ENCODE measurements at regions not wholly inside any gene's neighbourhood (a gene's known extent, or its start where the extent isn't known, plus 50 kb on each side); places are given as distances from the start of the nearest gene placed in this dataset.

DNA sequence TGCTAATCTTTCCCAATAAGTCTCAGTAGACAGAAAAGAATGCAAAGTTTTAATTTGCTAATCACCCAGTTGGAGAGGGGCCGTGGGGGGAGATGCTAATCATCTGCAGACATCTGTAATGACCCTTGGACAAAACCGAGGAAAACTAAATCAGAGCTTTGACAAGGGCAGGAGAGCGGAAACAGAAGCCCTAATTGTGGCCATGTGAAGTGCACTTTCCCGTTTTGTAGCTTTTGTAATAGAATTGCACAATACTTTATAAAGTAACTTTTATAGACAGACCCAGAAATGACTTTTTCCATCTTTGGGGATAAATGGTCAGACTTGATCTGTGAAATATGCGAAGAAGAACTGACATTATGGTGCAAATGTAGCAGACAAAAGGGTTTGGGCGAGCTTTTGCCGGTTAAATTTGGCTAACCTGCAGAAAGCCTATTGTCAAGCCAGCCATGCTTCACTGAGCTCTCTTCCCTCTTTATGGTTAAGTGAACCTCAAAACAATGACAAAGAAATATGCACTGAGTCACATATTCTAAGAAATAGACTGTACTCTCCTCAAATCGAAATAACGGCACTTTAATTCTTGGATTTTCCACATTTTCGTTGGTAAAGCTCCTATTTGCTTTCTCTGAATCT lies 980.1 kb upstream of the POU3F3 start:
- POLR2A ChIA-PET = no interaction called here
- H3K4me3 Mint-ChIP-seq = no peak overlapping the region
- TF ChIP-seq, protein P1, sequence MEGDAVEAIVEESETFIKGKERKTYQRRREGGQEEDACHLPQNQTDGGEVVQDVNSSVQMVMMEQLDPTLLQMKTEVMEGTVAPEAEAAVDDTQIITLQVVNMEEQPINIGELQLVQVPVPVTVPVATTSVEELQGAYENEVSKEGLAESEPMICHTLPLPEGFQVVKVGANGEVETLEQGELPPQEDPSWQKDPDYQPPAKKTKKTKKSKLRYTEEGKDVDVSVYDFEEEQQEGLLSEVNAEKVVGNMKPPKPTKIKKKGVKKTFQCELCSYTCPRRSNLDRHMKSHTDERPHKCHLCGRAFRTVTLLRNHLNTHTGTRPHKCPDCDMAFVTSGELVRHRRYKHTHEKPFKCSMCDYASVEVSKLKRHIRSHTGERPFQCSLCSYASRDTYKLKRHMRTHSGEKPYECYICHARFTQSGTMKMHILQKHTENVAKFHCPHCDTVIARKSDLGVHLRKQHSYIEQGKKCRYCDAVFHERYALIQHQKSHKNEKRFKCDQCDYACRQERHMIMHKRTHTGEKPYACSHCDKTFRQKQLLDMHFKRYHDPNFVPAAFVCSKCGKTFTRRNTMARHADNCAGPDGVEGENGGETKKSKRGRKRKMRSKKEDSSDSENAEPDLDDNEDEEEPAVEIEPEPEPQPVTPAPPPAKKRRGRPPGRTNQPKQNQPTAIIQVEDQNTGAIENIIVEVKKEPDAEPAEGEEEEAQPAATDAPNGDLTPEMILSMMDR (IDR thresholded peaks at IDR 0.05) = no peak
- no peaks in the 10 kb centered on the region for H3K27me3 Mint-ChIP-seq
- intact Hi-C loops (cut with micrococcal nuclease) = no loop called here
- no peaks in the 10 kb centered on the region for H3K36me3 Mint-ChIP-seq (ENCODE audit: low read depth)
- H3K9me3 Mint-ChIP-seq = no peaks in the 10 kb centered on the region
- no peak for ATAC-seq (ENCODE audit: low read depth)
- no peak for DNase-seq
- H3K4me1 Mint-ChIP-seq = no peaks in the 10 kb centered on the region
- no peak overlapping the region for H3K27ac Mint-ChIP-seq
- CTCF ChIA-PET = no interaction called here

DNA sequence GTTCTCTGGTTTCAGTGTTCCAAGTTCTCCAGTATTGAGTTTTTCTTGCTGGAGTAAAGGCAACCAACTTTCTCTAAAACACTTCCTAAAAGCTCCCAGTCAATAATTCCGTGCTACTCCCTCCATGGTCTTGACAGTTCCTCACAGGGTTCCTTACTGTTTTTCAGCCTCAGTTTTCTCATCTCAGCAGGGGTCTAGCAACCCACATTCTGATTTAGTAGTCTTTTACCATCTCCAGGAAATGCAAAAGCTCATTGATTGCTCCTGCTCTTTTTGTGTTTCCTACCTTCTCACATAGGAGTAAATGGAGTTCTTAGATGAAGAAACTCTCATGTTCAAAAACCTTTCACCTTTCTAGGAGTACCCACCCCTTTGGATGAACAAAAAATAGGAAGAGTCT lies 978.8 kb upstream of the POU3F3 start:
- Mint-ChIP-seq H3K4me1 (no peaks in the 10 kb centered on the region), H3K36me3 (ENCODE audit: low read depth) (no peaks in the 10 kb centered on the region), H3K4me3 (no peak overlapping the region), H3K27me3 (no peaks in the 10 kb centered on the region), H3K9me3 (no peaks in the 10 kb centered on the region), H3K27ac (no peak overlapping the region)
- POLR2A ChIA-PET = no interaction called here
- ATAC-seq (ENCODE audit: low read depth) (no peak), DNase-seq (no peak)
- intact Hi-C loops (cut with micrococcal nuclease) = no loop called here
- TF ChIP-seq, protein P1 (IDR thresholded peaks at IDR 0.05) = no peak
- CTCF ChIA-PET = no interaction called here

DNA sequence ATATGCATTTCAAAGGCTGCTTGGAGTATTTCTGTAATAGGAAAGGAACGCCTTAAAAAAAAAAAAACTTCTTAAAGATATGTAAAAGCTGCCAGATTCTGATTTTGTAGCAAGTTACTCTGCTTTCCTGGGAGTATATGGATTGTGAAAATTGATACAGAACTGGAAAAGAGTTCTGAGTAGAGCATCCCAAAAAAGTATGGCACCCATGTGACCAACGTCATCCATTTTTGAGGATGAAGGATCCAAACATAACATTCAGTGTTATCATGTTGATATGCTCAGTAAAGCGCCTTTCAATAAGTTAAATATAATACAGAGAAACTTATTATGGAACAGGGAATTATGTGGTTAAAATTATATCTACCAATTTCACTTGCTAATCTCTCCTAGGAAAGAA lies 978.4 kb upstream of the POU3F3 start:
- no peaks in the 10 kb centered on the region for H3K9me3 Mint-ChIP-seq
- ATAC-seq (ENCODE audit: low read depth) = no peak
- no peaks in the 10 kb centered on the region for H3K4me1 Mint-ChIP-seq
- no peaks in the 10 kb centered on the region for H3K36me3 Mint-ChIP-seq (ENCODE audit: low read depth)
- ChIA-PET CTCF (no interaction called here), POLR2A (no interaction called here)
- H3K4me3 Mint-ChIP-seq = no peak overlapping the region
- DNase-seq = no peak
- TF ChIP-seq, protein P1 (IDR thresholded peaks at IDR 0.05) = no peak
- H3K27me3 Mint-ChIP-seq = no peaks in the 10 kb centered on the region
- H3K27ac Mint-ChIP-seq = no peak overlapping the region
- intact Hi-C loops (cut with micrococcal nuclease) = no loop called here

DNA sequence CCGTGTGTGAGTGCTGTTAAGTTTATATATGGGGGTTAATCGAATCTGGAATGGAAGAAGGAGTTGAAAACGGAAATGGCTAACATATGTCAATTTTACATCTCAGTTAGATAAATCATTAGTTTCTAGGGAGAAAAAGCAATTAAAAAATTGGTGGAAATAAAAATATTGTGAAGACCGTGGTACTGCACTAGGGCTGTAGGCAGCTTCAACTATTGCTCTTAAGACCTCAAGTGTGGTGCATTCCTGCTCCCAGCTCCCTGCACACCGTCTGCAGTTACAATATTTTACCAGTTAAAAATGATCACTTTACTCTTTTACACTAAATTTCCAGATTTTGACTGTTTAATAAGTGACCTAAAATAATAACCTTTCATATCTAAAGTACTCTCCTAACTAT lies 977.3 kb upstream of the POU3F3 start:
- ChIA-PET CTCF (no interaction called here), POLR2A (no interaction called here)
- no peaks in the 10 kb centered on the region for H3K27me3 Mint-ChIP-seq
- H3K4me1 Mint-ChIP-seq = no peaks in the 10 kb centered on the region
- H3K36me3 Mint-ChIP-seq (ENCODE audit: low read depth) = no peaks in the 10 kb centered on the region
- DNase-seq (no peak), ATAC-seq (ENCODE audit: low read depth) (no peak)
- TF ChIP-seq, protein P1 (IDR thresholded peaks at IDR 0.05) = no peak
- intact Hi-C loops (cut with micrococcal nuclease) = no loop called here
- no peaks in the 10 kb centered on the region for H3K9me3 Mint-ChIP-seq
- no peak overlapping the region for H3K27ac Mint-ChIP-seq
- H3K4me3 Mint-ChIP-seq = no peak overlapping the region

DNA sequence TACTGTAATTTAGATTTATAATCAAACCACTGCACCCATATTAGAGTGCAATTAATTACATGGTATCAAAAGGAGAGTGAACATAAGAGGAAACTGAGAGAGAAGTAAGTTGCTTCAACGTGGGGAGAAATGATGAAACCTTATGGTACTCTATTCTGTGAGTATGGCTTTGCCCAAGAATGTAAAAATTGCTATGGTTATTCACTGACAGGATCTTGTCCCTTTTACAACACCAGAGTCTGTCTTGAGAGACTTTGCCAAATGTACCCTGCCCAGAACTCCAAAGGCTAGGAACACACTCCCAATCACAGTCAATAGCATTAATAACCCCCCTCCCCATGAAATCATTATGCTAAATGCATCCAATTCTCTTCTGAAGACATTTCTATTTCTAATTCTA lies 974.8 kb upstream of the POU3F3 start:
- TF ChIP-seq, protein P1 (IDR thresholded peaks at IDR 0.05) = no peak
- DNase-seq (no peak), ATAC-seq (ENCODE audit: low read depth) (no peak)
- H3K4me3 Mint-ChIP-seq = no peak overlapping the region
- H3K9me3 Mint-ChIP-seq = no peaks in the 10 kb centered on the region
- H3K36me3 Mint-ChIP-seq (ENCODE audit: low read depth) = no peaks in the 10 kb centered on the region
- intact Hi-C loops (cut with micrococcal nuclease) = no loop called here
- no peaks in the 10 kb centered on the region for H3K27me3 Mint-ChIP-seq
- POLR2A ChIA-PET = no interaction called here
- no peak overlapping the region for H3K27ac Mint-ChIP-seq
- CTCF ChIA-PET = no interaction called here
- H3K4me1 Mint-ChIP-seq = no peaks in the 10 kb centered on the region
